GM12878 (cell line): ENCODE measurements at regions not wholly inside any gene's neighbourhood (a gene's known extent, or its start where the extent isn't known, plus 50 kb on each side); places are given as distances from the start of the nearest gene placed in this dataset.
"Not testable (repeated sequence)": the region's sequence is repeated elsewhere in the genome, so short reads cannot be mapped to it uniquely, and the experiment has no call there.

Source experiments
- ATAC-seq: fragments of 200-7000 bp; cut with Tn5 transposase; 3 replicates; pipeline ENCODE4 v1.9.1; 2020; ENCODE audit warnings: mild to moderate bottlenecking, moderate library complexity
- BruUV-seq: library from RNA; stranded (reverse); fragments of 400-500 nt; replicated peaks from 2 replicates; lab custom pipeline; 2021; lab: Mats Ljungman, UMichigan
- CTCF ChIA-PET: fragments of 300-600 bp; sonication (Branson Sonifier 250); formaldehyde crosslinking; extraction: SDS; loops from one replicate; lab custom pipeline; 2021; ENCODE audit warnings: inconsistent platforms; lab: Yijun Ruan, JAX
- POLR2A ChIA-PET: fragments of 350-600 bp; formaldehyde crosslinking; extraction: SDS; loops from one replicate; lab custom pipeline; 2021; ENCODE audit warnings: inconsistent platforms; lab: Charles Lee
- RAD21 ChIA-PET: fragments of 300-600 bp; sonication (Branson Sonifier 250); formaldehyde crosslinking; loops from one replicate; lab custom pipeline; 2023; ENCODE audit warnings: antibody characterized with exemption; ENCODE audit not compliant: unreplicated experiment; lab: Charles Lee
- SMC1A ChIA-PET: fragments of 300-600 bp; sonication (Branson Sonifier 250); formaldehyde crosslinking; loops from one replicate; lab custom pipeline; 2023; ENCODE audit not compliant: unreplicated experiment, uncharacterized antibody; lab: Charles Lee
- DNase-seq: peaks from one replicate; pipeline ENCODE4 v3.0.0-alpha.2; 2011; ENCODE audit warnings: low read depth, low spot score
- FAIRE-seq: peaks from 3 replicates; lab custom pipeline; 2011; peaks lifted over from hg19 to GRCh38; lab: Jason Lieb, UNC
- H2AFZ ChIP-seq: 2 replicates; pipeline ENCODE4 v1.6.0; 2011; ENCODE audit warnings: low read depth, low read length, control low read depth; ENCODE audit not compliant: control insufficient read depth
- H3K27ac ChIP-seq: 2 replicates; pipeline ENCODE4 v1.5.1; 2011; ENCODE audit warnings: control low read depth; ENCODE audit not compliant: control insufficient read depth, insufficient read depth
- H3K27me3 ChIP-seq, 2 experiments: replicated peaks in 1 of 2; 2 replicates each; pipeline versions ENCODE4 v1.6.0 to v1.6.1; 2011; ENCODE audit warnings: low read length in 1 of 2; ENCODE audit not compliant: control insufficient read depth in 2 of 2, insufficient read depth in 2 of 2
- H3K36me3 ChIP-seq, 2 experiments: 2 replicates each; pipeline ENCODE4 v1.5.1; 2011; ENCODE audit warnings: low read length in 1 of 2; ENCODE audit not compliant: control insufficient read depth in 2 of 2, insufficient read depth in 2 of 2
- H3K4me1 ChIP-seq: 2 replicates; pipeline ENCODE4 v1.6.1; 2011; ENCODE audit warnings: mild to moderate bottlenecking, low read length, moderate library complexity, mixed read lengths; ENCODE audit not compliant: control insufficient read depth, insufficient read depth
- H3K4me2 ChIP-seq: 2 replicates; pipeline ENCODE4 v1.6.0; 2011; ENCODE audit warnings: control low read depth; ENCODE audit not compliant: control insufficient read depth, insufficient read depth
- H3K4me3 ChIP-seq: fragments of 200-600 bp; sonication (generic); 2 replicates; pipeline ENCODE4 v1.5.1; 2016
- H3K79me2 ChIP-seq: 2 replicates; pipeline ENCODE4 v1.6.0; 2011; ENCODE audit warnings: low read length; ENCODE audit not compliant: control insufficient read depth, insufficient read depth
- H3K9ac ChIP-seq: 2 replicates; pipeline ENCODE4 v1.8.0; 2011; ENCODE audit warnings: low read length, control low read depth, mixed read lengths; ENCODE audit not compliant: control insufficient read depth, insufficient read depth
- H3K9me3 ChIP-seq: replicated peaks from 3 replicates; pipeline ENCODE4 v1.5.1; 2011; ENCODE audit warnings: mild to moderate bottlenecking, low read length; ENCODE audit not compliant: control insufficient read depth, insufficient read depth
- H4K20me1 ChIP-seq: 2 replicates; pipeline ENCODE4 v1.6.0; 2011; ENCODE audit not compliant: control insufficient read depth, insufficient read depth
- WGBS: methylation state at CpG from one replicate; pipeline ENCODE4 v1.1.6; 2016; ENCODE audit warnings: low lambda C conversion rate; ENCODE audit not compliant: insufficient replicate concordance, insufficient coverage; ENCODE audit errors: missing lambda C conversion rate; 5-methylcytosine and 5-hydroxymethylcytosine counted together
- in situ Hi-C: fragments of 300-500 bp; cut with MboI; formaldehyde crosslinking; loops from 9 replicates; pipeline ENCODE4 v1.14.3; 2018; ENCODE audit warnings: mixed read lengths
- intact Hi-C: fragments of 100-400 bp; cut with micrococcal nuclease; formaldehyde crosslinking; loops from one replicate; pipeline ENCODE4 v1.14.2; 2022; ENCODE audit not compliant: unreplicated experiment

- SMC1A ChIA-PET, ATAC-seq, in situ Hi-C loops, H3K79me2 ChIP-seq, H3K9me3 ChIP-seq, DNase-seq, H3K36me3 ChIP-seq, H3K4me1 ChIP-seq, H3K4me3 ChIP-seq, H4K20me1 ChIP-seq, H3K9ac ChIP-seq, H3K27ac ChIP-seq, H3K4me2 ChIP-seq, POLR2A ChIA-PET, FAIRE-seq, RAD21 ChIA-PET, H2AFZ ChIP-seq, intact Hi-C loops, H3K27me3 ChIP-seq, BruUV-seq, CTCF ChIA-PET: not testable (repeated sequence)
- no CpG with 5 or more reads among the region's 1 CpG for WGBS
Observed at GRCh38 chr1:146826957-146827356, 111.2 kb upstream of the NBPF12 start.

- 39% methylated on average over 11 of the region's 19 CpGs for WGBS
- H3K79me2 ChIP-seq, POLR2A ChIA-PET, H2AFZ ChIP-seq, ATAC-seq, RAD21 ChIA-PET, H3K9ac ChIP-seq, intact Hi-C loops, SMC1A ChIA-PET, H3K4me2 ChIP-seq, H3K36me3 ChIP-seq, BruUV-seq, H3K4me1 ChIP-seq, H4K20me1 ChIP-seq, H3K4me3 ChIP-seq, DNase-seq, in situ Hi-C loops, FAIRE-seq, CTCF ChIA-PET, H3K27me3 ChIP-seq, H3K27ac ChIP-seq, H3K9me3 ChIP-seq: not testable (repeated sequence)
Observed at GRCh38 chr1:146794236-146794635, 143.9 kb upstream of the NBPF12 start.

- H3K36me3 ChIP-seq, BruUV-seq, H3K27me3 ChIP-seq, H3K4me2 ChIP-seq, SMC1A ChIA-PET, DNase-seq, intact Hi-C loops, CTCF ChIA-PET, H3K9ac ChIP-seq, in situ Hi-C loops, H3K4me3 ChIP-seq, H3K4me1 ChIP-seq, H3K79me2 ChIP-seq, H3K27ac ChIP-seq, RAD21 ChIA-PET, POLR2A ChIA-PET, H3K9me3 ChIP-seq, H4K20me1 ChIP-seq, ATAC-seq, H2AFZ ChIP-seq, FAIRE-seq: not testable (repeated sequence)
- WGBS: 26% methylated on average over 5 of the region's 5 CpGs
Observed at GRCh38 chr1:146792725-146793124, 145.4 kb upstream of the NBPF12 start.

GRCh38 chr1:146784212-146784940 is 153.7 kb upstream of the NBPF12 start:
- H3K4me3 ChIP-seq, ATAC-seq, RAD21 ChIA-PET, H3K36me3 ChIP-seq, H3K4me1 ChIP-seq, H3K9ac ChIP-seq, SMC1A ChIA-PET, H3K79me2 ChIP-seq, DNase-seq, H2AFZ ChIP-seq, H4K20me1 ChIP-seq, FAIRE-seq, H3K27ac ChIP-seq, intact Hi-C loops, BruUV-seq, H3K4me2 ChIP-seq, in situ Hi-C loops, H3K27me3 ChIP-seq, CTCF ChIA-PET, H3K9me3 ChIP-seq, POLR2A ChIA-PET: not testable (repeated sequence)
- 0% methylated on average over 1 of the region's 3 CpGs for WGBS
